ENCODE measurements at regions not wholly inside any gene's neighbourhood (a gene's known extent, or its start where the extent isn't known, plus 50 kb on each side); places are given as distances from the start of the nearest gene placed in this dataset.

- H3K36me3 ChIP-seq (ENCODE audit: insufficient read depth, low read length): no peaks in the 10 kb centered on the region
- H3K4me1 ChIP-seq (ENCODE audit: control insufficient read depth, insufficient read depth, low read length, unreplicated experiment): no peaks in the 10 kb centered on the region
- no peaks in the 10 kb centered on the region for H3K27me3 ChIP-seq (ENCODE audit: insufficient read depth, low read length)
- H3K27ac ChIP-seq (ENCODE audit: low read depth, low read length): no peak overlapping the region
- H3K4me3 ChIP-seq (ENCODE audit: low read depth, low read length): no peak overlapping the region
- no peak overlapping the region for H2AFZ ChIP-seq (ENCODE audit: low read length, unreplicated experiment)
- no peaks in the 10 kb centered on the region for H3K79me2 ChIP-seq (ENCODE audit: control insufficient read depth, insufficient read depth, low read length, unreplicated experiment)
Observed at GRCh38 chr16:52078716-52079655, 468.0 kb downstream of the TOX3 start.

- no peaks in the 10 kb centered on the region for H3K36me3 ChIP-seq (ENCODE audit: insufficient read depth, low read length)
- H3K4me1 ChIP-seq (ENCODE audit: control insufficient read depth, insufficient read depth, low read length, unreplicated experiment): no peaks in the 10 kb centered on the region
- H3K79me2 ChIP-seq (ENCODE audit: control insufficient read depth, insufficient read depth, low read length, unreplicated experiment): no peaks in the 10 kb centered on the region
- H3K27ac ChIP-seq (ENCODE audit: low read depth, low read length): no peak overlapping the region
- H2AFZ ChIP-seq (ENCODE audit: low read length, unreplicated experiment): no peak overlapping the region
- no peak overlapping the region for H3K4me3 ChIP-seq (ENCODE audit: low read depth, low read length)
- no peaks in the 10 kb centered on the region for H3K27me3 ChIP-seq (ENCODE audit: insufficient read depth, low read length)
Observed at GRCh38 chr16:52077607-52078006, 469.3 kb downstream of the TOX3 start.

- no peaks in the 10 kb centered on the region for H3K36me3 ChIP-seq (ENCODE audit: insufficient read depth, low read length)
- H3K27me3 ChIP-seq (ENCODE audit: insufficient read depth, low read length): no peaks in the 10 kb centered on the region
- H3K79me2 ChIP-seq (ENCODE audit: control insufficient read depth, insufficient read depth, low read length, unreplicated experiment): no peaks in the 10 kb centered on the region
- no peak overlapping the region for H3K4me3 ChIP-seq (ENCODE audit: low read depth, low read length)
- H3K27ac ChIP-seq (ENCODE audit: low read depth, low read length): no peak overlapping the region
- no peaks in the 10 kb centered on the region for H3K4me1 ChIP-seq (ENCODE audit: control insufficient read depth, insufficient read depth, low read length, unreplicated experiment)
- H2AFZ ChIP-seq (ENCODE audit: low read length, unreplicated experiment): no peak overlapping the region
Observed at GRCh38 chr16:52076801-52077201, 470.1 kb downstream of the TOX3 start.

- Histone ChIP-seq H3K36me3 (ENCODE audit: insufficient read depth, low read length) (no peaks in the 10 kb centered on the region), H3K4me3 (ENCODE audit: low read depth, low read length) (no peak overlapping the region), H3K27ac (ENCODE audit: low read depth, low read length) (no peak overlapping the region), H3K4me1 (ENCODE audit: control insufficient read depth, insufficient read depth, low read length, unreplicated experiment) (no peaks in the 10 kb centered on the region), H3K79me2 (ENCODE audit: control insufficient read depth, insufficient read depth, low read length, unreplicated experiment) (no peaks in the 10 kb centered on the region), H3K27me3 (ENCODE audit: insufficient read depth, low read length) (no peaks in the 10 kb centered on the region), H2AFZ (ENCODE audit: low read length, unreplicated experiment) (no peak overlapping the region)
Observed at GRCh38 chr16:52076332-52076731, 470.6 kb downstream of the TOX3 start.

GRCh38 chr16:52074133-52074532 is 472.8 kb downstream of the TOX3 start:
- Histone ChIP-seq H3K27ac (ENCODE audit: low read depth, low read length) (no peak overlapping the region), H3K4me3 (ENCODE audit: low read depth, low read length) (no peak overlapping the region), H3K4me1 (ENCODE audit: control insufficient read depth, insufficient read depth, low read length, unreplicated experiment) (no peaks in the 10 kb centered on the region), H2AFZ (ENCODE audit: low read length, unreplicated experiment) (no peak overlapping the region), H3K27me3 (ENCODE audit: insufficient read depth, low read length) (no peaks in the 10 kb centered on the region), H3K79me2 (ENCODE audit: control insufficient read depth, insufficient read depth, low read length, unreplicated experiment) (no peaks in the 10 kb centered on the region), H3K36me3 (ENCODE audit: insufficient read depth, low read length) (no peaks in the 10 kb centered on the region)

- no peaks in the 10 kb centered on the region for H3K36me3 ChIP-seq (ENCODE audit: insufficient read depth, low read length)
- no peaks in the 10 kb centered on the region for H3K79me2 ChIP-seq (ENCODE audit: control insufficient read depth, insufficient read depth, low read length, unreplicated experiment)
- no peaks in the 10 kb centered on the region for H3K27me3 ChIP-seq (ENCODE audit: insufficient read depth, low read length)
- H3K27ac ChIP-seq (ENCODE audit: low read depth, low read length): no peak overlapping the region
- H3K4me1 ChIP-seq (ENCODE audit: control insufficient read depth, insufficient read depth, low read length, unreplicated experiment): no peaks in the 10 kb centered on the region
- H3K4me3 ChIP-seq (ENCODE audit: low read depth, low read length): no peak overlapping the region
- H2AFZ ChIP-seq (ENCODE audit: low read length, unreplicated experiment): no peak overlapping the region
Observed at GRCh38 chr16:52073024-52073423, 473.9 kb downstream of the TOX3 start.

- Histone ChIP-seq H3K36me3 (ENCODE audit: insufficient read depth, low read length) (no peaks in the 10 kb centered on the region), H3K79me2 (ENCODE audit: control insufficient read depth, insufficient read depth, low read length, unreplicated experiment) (no peaks in the 10 kb centered on the region), H3K4me3 (ENCODE audit: low read depth, low read length) (no peak overlapping the region), H3K27ac (ENCODE audit: low read depth, low read length) (no peak overlapping the region), H2AFZ (ENCODE audit: low read length, unreplicated experiment) (no peak overlapping the region), H3K27me3 (ENCODE audit: insufficient read depth, low read length) (no peaks in the 10 kb centered on the region), H3K4me1 (ENCODE audit: control insufficient read depth, insufficient read depth, low read length, unreplicated experiment) (no peaks in the 10 kb centered on the region)
Observed at GRCh38 chr16:52071101-52071500, 475.8 kb downstream of the TOX3 start.

GRCh38 chr16:52070341-52071057 is 476.4 kb downstream of the TOX3 start:
- Histone ChIP-seq H3K79me2 (ENCODE audit: control insufficient read depth, insufficient read depth, low read length, unreplicated experiment) (no peaks in the 10 kb centered on the region), H3K36me3 (ENCODE audit: insufficient read depth, low read length) (no peaks in the 10 kb centered on the region), H2AFZ (ENCODE audit: low read length, unreplicated experiment) (no peak overlapping the region), H3K4me1 (ENCODE audit: control insufficient read depth, insufficient read depth, low read length, unreplicated experiment) (no peaks in the 10 kb centered on the region), H3K4me3 (ENCODE audit: low read depth, low read length) (no peak overlapping the region), H3K27me3 (ENCODE audit: insufficient read depth, low read length) (no peaks in the 10 kb centered on the region), H3K27ac (ENCODE audit: low read depth, low read length) (no peak overlapping the region)

- no peak overlapping the region for H3K27ac ChIP-seq (ENCODE audit: low read depth, low read length)
Observed at GRCh38 chr16:52069866-52070265, 477.1 kb downstream of the TOX3 start.

GRCh38 chr16:52068447-52069074 is 478.4 kb downstream of the TOX3 start:
- Histone ChIP-seq H3K4me1 (ENCODE audit: control insufficient read depth, insufficient read depth, low read length, unreplicated experiment) (no peaks in the 10 kb centered on the region), H3K27ac (ENCODE audit: low read depth, low read length) (no peak overlapping the region), H3K27me3 (ENCODE audit: insufficient read depth, low read length) (no peaks in the 10 kb centered on the region), H2AFZ (ENCODE audit: low read length, unreplicated experiment) (no peak overlapping the region), H3K36me3 (ENCODE audit: insufficient read depth, low read length) (no peaks in the 10 kb centered on the region), H3K4me3 (ENCODE audit: low read depth, low read length) (no peak overlapping the region), H3K79me2 (ENCODE audit: control insufficient read depth, insufficient read depth, low read length, unreplicated experiment) (no peaks in the 10 kb centered on the region)

More at GRCh38 chr16:52069866-52070265, 477.1 kb downstream of the TOX3 start:
- Histone ChIP-seq H3K79me2 (ENCODE audit: control insufficient read depth, insufficient read depth, low read length, unreplicated experiment) (no peaks in the 10 kb centered on the region), H3K4me3 (ENCODE audit: low read depth, low read length) (no peak overlapping the region), H2AFZ (ENCODE audit: low read length, unreplicated experiment) (no peak overlapping the region), H3K4me1 (ENCODE audit: control insufficient read depth, insufficient read depth, low read length, unreplicated experiment) (no peaks in the 10 kb centered on the region), H3K36me3 (ENCODE audit: insufficient read depth, low read length) (no peaks in the 10 kb centered on the region), H3K27me3 (ENCODE audit: insufficient read depth, low read length) (no peaks in the 10 kb centered on the region)
